Neural progenitor cell (in vitro differentiated cells): ENCODE measurements at regions not wholly inside any gene's neighbourhood (a gene's known extent, or its start where the extent isn't known, plus 50 kb on each side); places are given as distances from the start of the nearest gene placed in this dataset.
A peak's percentile ranks its signal among the peaks of the same experiment; 100 is the strongest.

Source experiments
- DNase-seq: peaks from one replicate; pipeline ENCODE4 v3.0.0-alpha.2; 2016; ENCODE audit warnings: low spot score
- H2AFZ ChIP-seq: fragments of 200-600 bp; sonication (generic); replicated peaks from 2 replicates; pipeline ENCODE4 v1.6.1; 2016; ENCODE audit warnings: antibody characterized with exemption
- H3F3A ChIP-seq: fragments of 200-600 bp; sonication (generic); 2 replicates; pipeline ENCODE4 v1.6.1; 2016; ENCODE audit warnings: antibody characterized with exemption, low read depth
- H3K27ac ChIP-seq: fragments of 200-600 bp; sonication (generic); 2 replicates; pipeline ENCODE4 v1.5.1; 2016; ENCODE audit warnings: mild to moderate bottlenecking
- H3K27me3 ChIP-seq: fragments of 200-600 bp; sonication (generic); 2 replicates; pipeline ENCODE4 v1.6.1; 2016; ENCODE audit warnings: mild to moderate bottlenecking, moderate library complexity
- H3K36me3 ChIP-seq: fragments of 200-600 bp; sonication (generic); 2 replicates; pipeline ENCODE4 v1.5.1; 2016
- H3K4me1 ChIP-seq: fragments of 200-600 bp; sonication (generic); 2 replicates; pipeline ENCODE4 v1.6.1; 2016; ENCODE audit warnings: mixed run types
- H3K4me2 ChIP-seq: fragments of 200-600 bp; sonication (generic); 2 replicates; pipeline ENCODE4 v1.6.1; 2016
- H3K4me3 ChIP-seq: fragments of 200-600 bp; sonication (generic); 2 replicates; pipeline ENCODE4 v1.5.1; 2016
- H3K79me2 ChIP-seq: fragments of 200-600 bp; sonication (generic); 2 replicates; pipeline ENCODE4 v1.6.1; 2016; ENCODE audit warnings: low read depth
- H3K9ac ChIP-seq: fragments of 200-600 bp; sonication (generic); 2 replicates; pipeline ENCODE4 v1.6.1; 2016
- H3K9me3 ChIP-seq: fragments of 200-600 bp; sonication (generic); 2 replicates; pipeline ENCODE4 v1.5.1; 2016; ENCODE audit warnings: low read depth
- H4K20me1 ChIP-seq: fragments of 200-600 bp; sonication (generic); 2 replicates; pipeline ENCODE4 v1.6.1; 2016; ENCODE audit warnings: low read depth
- H3K27ac Mint-ChIP-seq: 3 replicates; pipeline ENCODE4 v1.8.0; 2021; ENCODE audit warnings: mixed read lengths
- H3K27me3 Mint-ChIP-seq: 2 replicates; pipeline ENCODE4 v1.8.0; 2022; ENCODE audit warnings: low read depth, mild to moderate bottlenecking, inconsistent platforms, moderate library complexity, mixed read lengths; ENCODE audit not compliant: insufficient read depth
- H3K36me3 Mint-ChIP-seq: 3 replicates; pipeline ENCODE4 v1.8.0; 2021; ENCODE audit warnings: mixed read lengths
- H3K4me1 Mint-ChIP-seq: 3 replicates; pipeline ENCODE4 v1.8.0; 2021; ENCODE audit warnings: mixed read lengths
- H3K4me3 Mint-ChIP-seq: 3 replicates; pipeline ENCODE4 v1.8.0; 2021; ENCODE audit warnings: mild to moderate bottlenecking, moderate library complexity, mixed read lengths
- H3K9me3 Mint-ChIP-seq: 3 replicates; pipeline ENCODE4 v1.8.0; 2020; ENCODE audit warnings: mixed read lengths
- EZH2 ChIP-seq: fragments of 200-600 bp; sonication (generic); IDR thresholded peaks from 2 replicates; pipeline ENCODE4 v1.6.1; 2017; ENCODE audit warnings: antibody characterized with exemption, mild to moderate bottlenecking, moderate library complexity
- EZH2phosphoT487 ChIP-seq: fragments of 200-600 bp; sonication (generic); IDR thresholded peaks from 2 replicates; pipeline ENCODE4 v1.6.1; 2017; ENCODE audit warnings: antibody characterized with exemption
- TF ChIP-seq, protein P1 (sequence below): fragments of 200-600 bp; sonication (generic); IDR thresholded peaks from 2 replicates; pipeline ENCODE4 v1.5.1; 2017; ENCODE audit warnings: antibody characterized with exemption, mild to moderate bottlenecking

DNA sequence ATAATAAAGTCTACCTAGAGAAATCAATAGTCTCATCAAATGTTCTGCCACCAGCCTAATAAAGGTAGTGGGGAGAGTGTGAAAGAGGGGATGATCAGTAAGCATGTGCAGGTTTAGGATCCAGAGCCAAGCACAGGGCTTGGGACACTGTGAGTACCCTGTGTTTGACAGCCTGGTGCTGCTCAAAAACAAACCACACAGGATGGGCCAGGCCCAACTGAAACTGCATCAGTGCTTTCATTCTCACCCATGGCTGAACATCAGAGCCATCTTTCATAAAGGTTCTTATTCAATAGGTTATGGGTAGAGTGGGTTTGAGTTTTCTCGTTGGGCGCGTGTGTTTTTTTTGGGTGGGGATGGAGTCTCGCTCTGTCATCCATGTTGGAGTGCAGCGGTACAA, 87.3 kb upstream of the NHSL1 start:
- Histone ChIP-seq H3K27ac (no peak overlapping the region), H3F3A (no peaks in the 10 kb centered on the region), H3K4me3 (no peak overlapping the region), H3K27me3 (no peaks in the 10 kb centered on the region), H3K9ac (no peak overlapping the region), H3K79me2 (peaks cover 15% of the 10 kb centered on the region), H2AFZ (no peak overlapping the region), H4K20me1 (peaks cover 5% of the 10 kb centered on the region), H3K36me3 (no peaks in the 10 kb centered on the region), H3K9me3 (no peaks in the 10 kb centered on the region), H3K4me2 (no peak overlapping the region), H3K4me1 (no peaks in the 10 kb centered on the region)
- no peaks in the 10 kb centered on the region for H3K9me3 Mint-ChIP-seq
- H3K4me3 Mint-ChIP-seq = no peak overlapping the region
- no peaks in the 10 kb centered on the region for H3K36me3 Mint-ChIP-seq
- no peak for DNase-seq
- H3K27ac Mint-ChIP-seq = no peak overlapping the region
- H3K4me1 Mint-ChIP-seq = peaks cover 16% of the 10 kb centered on the region
- peaks cover 7% of the 10 kb centered on the region for H3K27me3 Mint-ChIP-seq
- no peak for TF ChIP-seq EZH2phosphoT487
- no peak for TF ChIP-seq EZH2
- TF ChIP-seq, protein P1, sequence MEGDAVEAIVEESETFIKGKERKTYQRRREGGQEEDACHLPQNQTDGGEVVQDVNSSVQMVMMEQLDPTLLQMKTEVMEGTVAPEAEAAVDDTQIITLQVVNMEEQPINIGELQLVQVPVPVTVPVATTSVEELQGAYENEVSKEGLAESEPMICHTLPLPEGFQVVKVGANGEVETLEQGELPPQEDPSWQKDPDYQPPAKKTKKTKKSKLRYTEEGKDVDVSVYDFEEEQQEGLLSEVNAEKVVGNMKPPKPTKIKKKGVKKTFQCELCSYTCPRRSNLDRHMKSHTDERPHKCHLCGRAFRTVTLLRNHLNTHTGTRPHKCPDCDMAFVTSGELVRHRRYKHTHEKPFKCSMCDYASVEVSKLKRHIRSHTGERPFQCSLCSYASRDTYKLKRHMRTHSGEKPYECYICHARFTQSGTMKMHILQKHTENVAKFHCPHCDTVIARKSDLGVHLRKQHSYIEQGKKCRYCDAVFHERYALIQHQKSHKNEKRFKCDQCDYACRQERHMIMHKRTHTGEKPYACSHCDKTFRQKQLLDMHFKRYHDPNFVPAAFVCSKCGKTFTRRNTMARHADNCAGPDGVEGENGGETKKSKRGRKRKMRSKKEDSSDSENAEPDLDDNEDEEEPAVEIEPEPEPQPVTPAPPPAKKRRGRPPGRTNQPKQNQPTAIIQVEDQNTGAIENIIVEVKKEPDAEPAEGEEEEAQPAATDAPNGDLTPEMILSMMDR = no peak

DNA sequence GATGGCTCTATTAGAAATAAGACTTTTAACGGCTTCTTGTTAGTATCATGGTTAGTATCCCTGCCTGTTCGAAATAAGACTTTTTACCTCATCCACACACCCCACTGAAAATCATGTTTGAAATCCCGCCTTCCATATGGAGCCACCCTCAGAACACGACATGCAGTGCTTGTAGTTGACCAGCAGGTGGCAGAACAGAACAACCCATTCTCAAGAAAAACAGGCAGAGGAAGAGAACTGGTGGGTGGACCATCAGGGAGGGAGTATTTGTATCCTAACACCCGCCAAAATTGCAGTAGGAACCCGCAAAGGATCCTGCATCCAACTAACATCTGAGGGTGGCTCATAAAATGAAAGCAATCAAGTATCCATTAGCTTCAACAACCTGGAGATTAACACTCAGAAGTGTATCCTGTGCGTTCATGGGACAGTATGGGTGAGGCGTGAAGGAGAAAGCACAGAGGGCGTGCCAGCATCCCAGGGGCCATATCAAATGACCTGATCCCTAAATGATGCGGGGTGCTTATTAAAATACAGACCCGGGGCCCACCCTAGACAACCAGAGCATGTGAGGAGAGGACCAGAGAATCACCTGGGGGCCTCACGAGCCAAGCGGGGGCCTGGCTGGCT, 89.6 kb upstream of the NHSL1 start:
- no peak overlapping the region for H3K27ac ChIP-seq
- H4K20me1 ChIP-seq = peaks cover 5% of the 10 kb centered on the region
- Mint-ChIP-seq H3K4me3 (no peak overlapping the region), H3K36me3 (no peaks in the 10 kb centered on the region), H3K27ac (no peak overlapping the region), H3K27me3 (peaks cover 7% of the 10 kb centered on the region), H3K9me3 (no peaks in the 10 kb centered on the region), H3K4me1 (peaks cover 30% of the 10 kb centered on the region)
- no peak overlapping the region for H3K9ac ChIP-seq
- no peak overlapping the region for H3K4me3 ChIP-seq
- no peak overlapping the region for H2AFZ ChIP-seq
- H3K36me3 ChIP-seq = no peaks in the 10 kb centered on the region
- TF ChIP-seq, protein P1 = peak; percentile 94
- TF ChIP-seq EZH2 (no peak), EZH2phosphoT487 (no peak)
- H3K4me1 ChIP-seq = peaks cover 10% of the 10 kb centered on the region
- H3K27me3 ChIP-seq = no peaks in the 10 kb centered on the region
- H3F3A ChIP-seq = no peaks in the 10 kb centered on the region
- H3K4me2 ChIP-seq = no peak overlapping the region
- peaks cover 15% of the 10 kb centered on the region for H3K79me2 ChIP-seq
- DNase-seq = peak; percentile 74
- H3K9me3 ChIP-seq = no peaks in the 10 kb centered on the region

DNA sequence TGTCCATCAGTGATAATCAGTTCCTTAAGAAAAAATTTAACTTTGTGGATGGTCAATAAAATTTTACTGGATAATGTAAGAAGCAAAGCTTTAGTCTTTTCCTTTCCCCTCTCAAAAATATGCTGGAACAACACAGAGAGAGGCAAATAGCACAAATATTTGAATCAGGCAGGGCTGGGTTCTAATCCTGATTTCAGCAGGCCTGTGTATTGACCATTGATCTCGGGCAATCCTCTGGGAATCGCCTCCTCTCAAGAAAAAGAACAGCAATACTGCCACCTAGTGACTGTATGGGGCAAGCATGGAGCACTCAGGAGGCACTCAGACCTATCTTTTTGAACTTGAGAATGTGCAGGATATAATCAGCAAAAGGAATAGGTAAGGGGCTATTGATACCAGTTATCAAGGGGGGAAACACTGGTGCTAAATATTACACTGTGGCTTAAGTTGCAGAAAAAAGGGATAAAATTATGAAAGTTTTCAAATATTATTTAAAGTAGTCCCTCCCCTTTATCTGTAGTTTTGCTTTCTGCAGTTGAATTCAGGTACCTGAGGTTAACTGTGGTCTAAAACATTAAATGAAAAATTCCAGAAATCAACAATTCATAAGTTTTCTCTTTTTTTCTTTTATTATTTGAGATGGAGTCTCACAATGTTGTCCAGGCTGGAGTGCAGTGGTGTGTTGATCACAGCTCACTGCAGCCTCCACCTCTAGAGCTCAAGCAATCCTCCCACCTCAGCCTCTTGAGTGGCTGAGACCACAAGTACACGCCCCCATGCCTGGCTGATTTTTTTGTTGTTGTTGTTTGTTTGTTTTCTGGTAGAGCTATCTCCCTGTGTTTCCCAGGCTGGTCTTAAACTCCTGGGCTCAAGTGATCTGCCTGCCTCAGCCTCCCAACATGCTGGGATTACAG, 91.8 kb upstream of the NHSL1 start:
- Mint-ChIP-seq H3K4me3 (no peak overlapping the region), H3K9me3 (no peaks in the 10 kb centered on the region), H3K27me3 (peaks cover 10% of the 10 kb centered on the region), H3K4me1 (peaks cover 49% of the 10 kb centered on the region), H3K36me3 (no peaks in the 10 kb centered on the region), H3K27ac (no peak overlapping the region)
- H3K4me2 ChIP-seq = no peak overlapping the region
- no peak overlapping the region for H3K9ac ChIP-seq
- peak; percentile 82 for DNase-seq
- H3K27me3 ChIP-seq = no peaks in the 10 kb centered on the region
- peaks cover 15% of the 10 kb centered on the region for H3K79me2 ChIP-seq
- no peak overlapping the region for H3K27ac ChIP-seq
- peaks cover 5% of the 10 kb centered on the region for H4K20me1 ChIP-seq
- peaks cover 22% of the 10 kb centered on the region for H3K4me1 ChIP-seq
- no peaks in the 10 kb centered on the region for H3F3A ChIP-seq
- no peaks in the 10 kb centered on the region for H3K36me3 ChIP-seq
- no peaks in the 10 kb centered on the region for H3K9me3 ChIP-seq
- H2AFZ ChIP-seq = no peak overlapping the region
- TF ChIP-seq EZH2phosphoT487 = no peak
- TF ChIP-seq, protein P1 = peak; percentile 88
- no peak for TF ChIP-seq EZH2
- H3K4me3 ChIP-seq = no peak overlapping the region
